GM12872 (cell line): ENCODE measurements at regions not wholly inside any gene's neighbourhood (a gene's known extent, or its start where the extent isn't known, plus 50 kb on each side); places are given as distances from the start of the nearest gene placed in this dataset.

Source experiments
- TF ChIP-seq, protein P1 (sequence below): IDR thresholded peaks from 3 replicates; pipeline ENCODE4 v1.5.1; 2011; ENCODE audit warnings: low read depth, mild to moderate bottlenecking, low read length, moderate library complexity; ENCODE audit not compliant: insufficient read depth

DNA sequence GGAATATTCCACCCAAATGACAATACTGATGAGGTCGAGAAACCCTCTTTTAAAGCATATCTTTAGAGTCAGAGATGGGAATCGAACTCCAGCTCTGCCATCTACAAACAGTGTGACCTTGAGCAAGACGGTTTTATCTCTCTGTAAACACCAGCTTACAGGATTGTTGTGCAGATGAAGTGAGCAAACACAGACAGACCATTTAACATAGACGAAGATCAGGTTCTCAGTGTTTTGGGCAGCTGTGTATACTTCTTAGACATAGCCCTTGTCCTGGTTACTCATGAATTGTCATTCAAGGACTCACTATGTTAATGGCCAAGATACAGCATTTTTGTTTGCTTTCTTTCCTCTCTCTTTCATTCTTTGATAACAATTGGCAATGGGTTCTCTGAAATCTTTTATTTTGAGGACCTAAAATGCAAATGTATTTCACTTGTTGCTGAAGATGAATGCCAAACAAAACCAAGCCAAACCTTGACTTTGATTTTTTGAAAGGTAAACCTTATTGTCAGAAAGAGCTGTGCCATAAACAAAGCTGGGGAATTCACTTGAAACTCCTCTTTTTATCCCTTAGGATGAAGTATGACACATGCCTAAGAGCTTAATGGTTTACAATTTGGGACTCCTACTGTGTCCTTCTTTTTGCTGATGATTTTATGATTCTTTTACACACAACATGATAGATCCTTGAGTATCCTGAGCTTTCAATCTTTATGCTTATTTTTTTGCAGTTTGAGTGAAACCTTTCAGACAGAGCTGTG is 250.0 kb upstream of the PDZRN3 start:
- TF ChIP-seq, protein P1, sequence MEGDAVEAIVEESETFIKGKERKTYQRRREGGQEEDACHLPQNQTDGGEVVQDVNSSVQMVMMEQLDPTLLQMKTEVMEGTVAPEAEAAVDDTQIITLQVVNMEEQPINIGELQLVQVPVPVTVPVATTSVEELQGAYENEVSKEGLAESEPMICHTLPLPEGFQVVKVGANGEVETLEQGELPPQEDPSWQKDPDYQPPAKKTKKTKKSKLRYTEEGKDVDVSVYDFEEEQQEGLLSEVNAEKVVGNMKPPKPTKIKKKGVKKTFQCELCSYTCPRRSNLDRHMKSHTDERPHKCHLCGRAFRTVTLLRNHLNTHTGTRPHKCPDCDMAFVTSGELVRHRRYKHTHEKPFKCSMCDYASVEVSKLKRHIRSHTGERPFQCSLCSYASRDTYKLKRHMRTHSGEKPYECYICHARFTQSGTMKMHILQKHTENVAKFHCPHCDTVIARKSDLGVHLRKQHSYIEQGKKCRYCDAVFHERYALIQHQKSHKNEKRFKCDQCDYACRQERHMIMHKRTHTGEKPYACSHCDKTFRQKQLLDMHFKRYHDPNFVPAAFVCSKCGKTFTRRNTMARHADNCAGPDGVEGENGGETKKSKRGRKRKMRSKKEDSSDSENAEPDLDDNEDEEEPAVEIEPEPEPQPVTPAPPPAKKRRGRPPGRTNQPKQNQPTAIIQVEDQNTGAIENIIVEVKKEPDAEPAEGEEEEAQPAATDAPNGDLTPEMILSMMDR, result no peak

DNA sequence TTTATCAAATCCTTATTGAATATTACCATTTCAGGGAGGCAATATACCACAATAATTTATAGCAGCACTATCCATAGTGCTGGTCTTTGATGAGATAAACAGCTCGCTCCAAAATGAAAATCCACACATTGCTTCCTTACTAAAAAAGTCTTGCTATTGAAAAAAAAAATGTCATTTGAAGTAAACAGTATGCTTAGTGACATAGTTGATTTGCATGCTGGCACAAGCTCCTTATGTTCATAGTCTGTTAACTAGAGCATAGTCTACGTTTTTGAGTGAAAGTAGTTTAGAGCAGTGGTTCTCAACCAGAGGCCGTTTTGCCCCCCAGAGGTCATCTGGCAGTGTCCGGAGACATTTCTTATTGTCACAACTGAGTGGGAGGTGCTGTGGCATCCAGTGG is 249.4 kb upstream of the PDZRN3 start:
- TF ChIP-seq, protein P1, result no peak

DNA sequence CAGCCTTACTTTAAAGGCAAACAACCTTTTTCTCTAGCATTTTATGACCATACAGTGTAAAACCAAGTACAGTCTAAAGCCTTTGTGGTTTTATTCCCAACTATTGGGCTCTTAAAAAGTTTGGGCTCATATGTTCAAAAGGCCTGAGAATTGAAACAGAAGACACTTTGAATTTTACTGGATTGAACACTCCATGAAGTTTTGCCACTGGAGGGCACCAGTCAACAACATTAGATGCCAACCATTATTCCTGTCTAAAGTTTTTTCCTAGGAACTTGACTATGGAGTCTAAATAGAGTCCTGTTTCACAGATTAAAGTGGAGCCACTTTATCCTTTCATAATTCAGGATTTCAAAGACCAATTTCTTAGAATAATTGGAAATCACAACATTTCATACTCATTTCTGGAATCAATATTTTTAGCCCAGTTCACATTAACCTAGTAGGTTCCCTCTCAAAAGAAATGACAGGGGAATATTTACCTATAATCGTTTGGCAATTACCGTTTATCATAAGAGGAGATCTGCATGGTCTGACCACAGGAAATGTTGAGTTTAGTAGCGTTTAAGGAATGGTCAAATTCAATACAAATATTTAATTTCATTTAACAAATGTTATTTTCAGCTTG is 244.1 kb upstream of the PDZRN3 start:
- TF ChIP-seq, protein P1, result 0 out of 3 replicates have a peak, but pooled peaks have one; percentile 12

DNA sequence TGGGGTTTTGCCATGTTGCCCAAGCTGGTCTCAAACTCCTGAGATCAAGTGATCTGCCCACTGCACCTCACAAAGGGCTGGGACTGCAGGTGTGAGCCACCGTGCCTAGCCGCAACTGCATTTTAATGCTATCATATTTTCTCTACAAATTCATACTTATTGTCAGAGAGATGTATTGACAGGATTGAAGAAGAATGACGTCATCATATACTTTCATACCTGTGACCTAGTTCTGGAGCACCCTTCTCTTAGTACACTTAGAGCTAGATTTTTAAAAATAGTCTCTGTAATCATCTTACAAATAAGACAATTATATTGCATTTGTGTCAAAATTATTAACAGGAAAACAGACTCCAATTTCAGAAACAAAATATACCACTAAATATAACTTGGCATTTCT is 242.8 kb upstream of the PDZRN3 start:
- TF ChIP-seq, protein P1, result no peak

GRCh38 chr3:73866846-73867245 is 242.1 kb upstream of the PDZRN3 start:
- TF ChIP-seq, protein P1, result no peak

DNA sequence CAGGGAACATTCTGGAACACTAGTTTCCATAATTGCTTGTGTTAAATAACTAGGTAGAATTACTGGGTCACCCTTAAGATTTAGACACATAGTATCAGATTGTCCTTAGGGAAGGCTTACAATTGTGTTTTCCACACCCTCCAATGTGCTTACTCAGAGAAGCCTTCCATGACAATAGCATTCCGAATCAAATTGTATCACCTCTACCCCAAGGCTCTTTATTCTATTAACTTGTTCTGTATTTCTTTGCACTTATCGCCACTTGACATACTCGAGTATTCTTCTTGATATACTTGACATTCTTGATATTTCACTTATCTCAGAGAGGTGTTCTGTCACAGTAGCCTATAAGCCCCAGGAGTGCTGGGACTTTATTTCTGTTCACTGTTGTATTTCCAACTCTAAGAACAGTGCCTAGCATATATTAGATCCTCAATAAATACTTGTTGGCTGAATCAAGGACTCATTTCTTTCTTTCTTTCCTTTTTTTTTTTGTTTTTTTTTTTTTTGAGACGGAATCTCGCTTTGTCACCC is 238.9 kb upstream of the PDZRN3 start:
- TF ChIP-seq, protein P1, result no peak

- TF ChIP-seq, protein P1, result no peak
These were observed 231.1 kb upstream of the PDZRN3 start for GRCh38 chr3:73855813-73856212.
